Astrocyte (in vitro differentiated cells and primary cell): ENCODE measurements at regions not wholly inside any gene's neighbourhood (a gene's known extent, or its start where the extent isn't known, plus 50 kb on each side); places are given as distances from the start of the nearest gene placed in this dataset.

Experiments
- DNase-seq: peaks from one replicate; pipeline ENCODE4 v3.0.0-alpha.2; 2010; ENCODE audit warnings: low read depth
- FAIRE-seq: peaks from 2 replicates; lab custom pipeline; 2011; peaks lifted over from hg19 to GRCh38; lab: Jason Lieb, UNC
- H2AFZ ChIP-seq: 2 replicates; pipeline ENCODE4 v1.6.0; 2012; ENCODE audit warnings: low read depth, low read length, inconsistent platforms
- H3K27ac ChIP-seq: 2 replicates; pipeline ENCODE4 v1.5.1; 2011; ENCODE audit warnings: low read depth, low read length, inconsistent platforms
- H3K27me3 ChIP-seq: 2 replicates; pipeline ENCODE4 v1.6.0; 2011; ENCODE audit warnings: low read length, inconsistent platforms; ENCODE audit not compliant: insufficient read depth
- H3K36me3 ChIP-seq: 2 replicates; pipeline ENCODE4 v1.5.1; 2011; ENCODE audit warnings: low read length, inconsistent platforms; ENCODE audit not compliant: insufficient read depth
- H3K4me1 ChIP-seq: 2 replicates; pipeline ENCODE4 v1.5.1; 2011; ENCODE audit warnings: low read length, inconsistent platforms; ENCODE audit not compliant: insufficient read depth
- H3K4me2 ChIP-seq: 2 replicates; pipeline ENCODE4 v1.6.0; 2012; ENCODE audit warnings: low read length, inconsistent platforms
- H3K4me3 ChIP-seq: 2 replicates; pipeline ENCODE4 v1.5.1; 2011; ENCODE audit warnings: low read depth, mild to moderate bottlenecking, low read length, inconsistent platforms; ENCODE audit not compliant: insufficient read depth
- H3K79me2 ChIP-seq: 2 replicates; pipeline ENCODE4 v1.6.0; 2012; ENCODE audit warnings: mild to moderate bottlenecking, low read length, inconsistent platforms; ENCODE audit not compliant: insufficient read depth
- H3K9ac ChIP-seq: 2 replicates; pipeline ENCODE4 v1.6.0; 2012; ENCODE audit warnings: mild to moderate bottlenecking, low read length, inconsistent platforms
- H3K9me3 ChIP-seq: 2 replicates; pipeline ENCODE4 v1.5.1; 2012; ENCODE audit warnings: low read depth, mild to moderate bottlenecking, low read length, inconsistent platforms; ENCODE audit not compliant: insufficient read depth
- H4K20me1 ChIP-seq: 2 replicates; pipeline ENCODE4 v1.6.0; 2012; ENCODE audit warnings: low read length, inconsistent platforms; ENCODE audit not compliant: insufficient read depth
- H3K27ac Mint-ChIP-seq: one replicate; pipeline ENCODE4 v1.8.0; 2021; ENCODE audit warnings: mild to moderate bottlenecking, mixed read lengths; ENCODE audit not compliant: unreplicated experiment
- H3K27me3 Mint-ChIP-seq: one replicate; pipeline ENCODE4 v1.8.0; 2021; ENCODE audit warnings: low read depth, mixed read lengths; ENCODE audit not compliant: unreplicated experiment
- H3K36me3 Mint-ChIP-seq: one replicate; pipeline ENCODE4 v1.8.0; 2021; ENCODE audit warnings: low read depth, mixed read lengths; ENCODE audit not compliant: unreplicated experiment
- H3K4me1 Mint-ChIP-seq: one replicate; pipeline ENCODE4 v1.8.0; 2021; ENCODE audit warnings: low read depth, mixed read lengths; ENCODE audit not compliant: unreplicated experiment
- H3K4me3 Mint-ChIP-seq: one replicate; pipeline ENCODE4 v1.8.0; 2021; ENCODE audit warnings: mild to moderate bottlenecking, moderate library complexity, mixed read lengths; ENCODE audit not compliant: unreplicated experiment
- H3K9me3 Mint-ChIP-seq: one replicate; pipeline ENCODE4 v1.8.0; 2021; ENCODE audit warnings: mild to moderate bottlenecking, mixed read lengths; ENCODE audit not compliant: unreplicated experiment
- CTCF ChIP-seq: IDR thresholded peaks from 2 replicates; pipeline ENCODE4 v1.5.1; 2011; ENCODE audit warnings: low read depth, mild to moderate bottlenecking, inconsistent platforms, low read length, moderate library complexity; ENCODE audit not compliant: insufficient read depth
- EZH2 ChIP-seq: IDR thresholded peaks from 2 replicates; pipeline ENCODE4 v1.6.1; 2012; ENCODE audit warnings: mild to moderate bottlenecking, low read length, inconsistent platforms; ENCODE audit not compliant: insufficient read depth

DNA sequence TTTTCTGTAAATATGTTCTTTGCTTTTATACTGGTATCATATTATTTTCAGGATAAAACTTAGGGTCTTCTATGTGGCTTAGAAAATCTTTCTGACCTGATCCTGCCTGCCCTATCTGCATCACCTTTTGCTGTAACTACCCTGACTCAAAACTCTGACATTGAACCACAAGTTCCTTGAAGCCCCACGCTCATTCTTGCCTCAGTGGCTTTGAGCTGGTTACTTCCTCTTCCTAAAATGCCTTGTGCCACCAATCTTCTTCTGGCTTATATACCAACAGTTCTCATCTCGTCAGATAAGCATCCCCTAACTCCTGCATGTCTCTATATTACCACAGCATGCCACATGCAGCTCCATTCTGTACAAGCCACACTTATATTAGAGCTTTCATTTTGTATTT is 84.5 kb upstream of the LRRC7 start:
- Mint-ChIP-seq H3K9me3 (peaks cover 5% of the 10 kb centered on the region), H3K4me1 (no peaks in the 10 kb centered on the region), H3K27ac (no peak overlapping the region), H3K4me3 (no peak overlapping the region), H3K27me3 (no peaks in the 10 kb centered on the region), H3K36me3 (no peaks in the 10 kb centered on the region)
- Histone ChIP-seq H3K27ac (no peak overlapping the region), H3K4me3 (no peak overlapping the region), H3K79me2 (no peaks in the 10 kb centered on the region), H3K9ac (no peak overlapping the region), H3K4me1 (peaks cover 3% of the 10 kb centered on the region), H3K27me3 (no peaks in the 10 kb centered on the region), H3K4me2 (no peak overlapping the region), H3K9me3 (no peaks in the 10 kb centered on the region), H2AFZ (no peak overlapping the region), H4K20me1 (no peaks in the 10 kb centered on the region), H3K36me3 (no peaks in the 10 kb centered on the region)
- TF ChIP-seq EZH2 (no peak), CTCF (no peak)
- FAIRE-seq (no peak), DNase-seq (no peak)

GRCh38 chr1:69485616-69486015 is 82.1 kb upstream of the LRRC7 start:
- Histone ChIP-seq H3K79me2 (no peaks in the 10 kb centered on the region), H4K20me1 (no peaks in the 10 kb centered on the region), H2AFZ (no peak overlapping the region), H3K9ac (no peak overlapping the region), H3K27ac (no peak overlapping the region), H3K4me2 (no peak overlapping the region), H3K4me1 (peaks cover 3% of the 10 kb centered on the region), H3K4me3 (no peak overlapping the region), H3K27me3 (no peaks in the 10 kb centered on the region), H3K9me3 (no peaks in the 10 kb centered on the region), H3K36me3 (no peaks in the 10 kb centered on the region)
- H3K4me1 Mint-ChIP-seq: no peaks in the 10 kb centered on the region
- TF ChIP-seq CTCF: no peak
- TF ChIP-seq EZH2: no peak
- FAIRE-seq (no peak), DNase-seq (peak; percentile 10)
- no peaks in the 10 kb centered on the region for H3K27me3 Mint-ChIP-seq
- no peak overlapping the region for H3K4me3 Mint-ChIP-seq
- peaks cover 5% of the 10 kb centered on the region for H3K9me3 Mint-ChIP-seq
- no peak overlapping the region for H3K27ac Mint-ChIP-seq
- no peaks in the 10 kb centered on the region for H3K36me3 Mint-ChIP-seq

GRCh38 chr1:69491416-69491815 is 76.3 kb upstream of the LRRC7 start:
- Histone ChIP-seq H3K36me3 (no peaks in the 10 kb centered on the region), H3K9ac (no peak overlapping the region), H4K20me1 (no peaks in the 10 kb centered on the region), H3K9me3 (no peaks in the 10 kb centered on the region), H3K4me2 (peak overlapping the region; percentile 37), H3K27ac (no peak overlapping the region), H3K4me1 (peaks cover 6% of the 10 kb centered on the region), H3K79me2 (no peaks in the 10 kb centered on the region), H3K27me3 (no peaks in the 10 kb centered on the region), H3K4me3 (no peak overlapping the region), H2AFZ (no peak overlapping the region)
- FAIRE-seq (no peak), DNase-seq (peak; percentile 18)
- Mint-ChIP-seq H3K27me3 (no peaks in the 10 kb centered on the region), H3K27ac (no peak overlapping the region), H3K4me1 (peaks cover 12% of the 10 kb centered on the region), H3K9me3 (peaks cover 5% of the 10 kb centered on the region), H3K4me3 (no peak overlapping the region), H3K36me3 (no peaks in the 10 kb centered on the region)
- TF ChIP-seq CTCF (no peak), EZH2 (no peak)
